Retinal pigment epithelial cell (primary cell): ENCODE measurements at regions not wholly inside any gene's neighbourhood (a gene's known extent, or its start where the extent isn't known, plus 50 kb on each side); places are given as distances from the start of the nearest gene placed in this dataset.
"Not testable (repeated sequence)": the region's sequence is repeated elsewhere in the genome, so short reads cannot be mapped to it uniquely, and the experiment has no call there.

Source experiments
- DNase-seq: peaks from one replicate; pipeline ENCODE4 v3.0.0-alpha.2; 2010; ENCODE audit warnings: low read depth
- H3K4me3 ChIP-seq: 2 replicates; pipeline ENCODE4 v1.5.1; 2011; ENCODE audit warnings: mild to moderate bottlenecking, low read length, control low read depth, moderate library complexity
- CTCF ChIP-seq: conservative IDR thresholded peaks from 2 replicates; pipeline ENCODE4 v1.5.1; 2011; ENCODE audit warnings: low read depth, low read length, control low read depth, inconsistent platforms

DNA sequence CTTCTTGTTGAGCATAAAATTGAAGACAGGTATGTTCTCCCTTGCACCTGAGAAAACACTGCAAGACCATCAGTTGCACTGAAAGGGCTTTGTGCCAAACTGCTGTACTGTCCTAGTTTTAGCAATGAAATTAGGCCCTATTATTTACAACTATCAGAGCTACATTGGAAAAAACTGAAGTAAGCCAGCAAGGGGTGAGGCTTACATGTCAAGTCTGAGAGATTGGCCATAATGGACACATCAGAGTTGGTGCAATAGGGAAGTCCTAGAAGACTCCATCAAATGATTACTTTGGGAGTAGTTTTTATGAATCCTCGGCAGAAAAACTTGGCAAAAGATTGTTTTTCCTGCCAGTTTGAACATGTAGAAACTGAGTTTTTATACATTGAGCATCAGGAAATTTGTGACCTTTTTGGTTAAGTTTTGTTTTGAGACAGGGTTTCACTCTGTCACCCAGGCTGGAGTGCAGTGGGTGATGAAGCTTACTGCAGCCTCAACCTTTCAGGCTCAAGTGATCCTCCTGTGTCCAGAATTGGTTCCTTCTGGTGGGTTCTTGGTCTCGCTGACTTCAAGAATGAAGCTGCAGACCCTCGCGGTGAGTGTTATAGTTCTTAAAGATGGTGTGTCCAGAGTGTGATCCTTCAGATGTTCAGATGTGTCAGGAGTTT is 160.1 kb upstream of the BANK1 start:
- TF ChIP-seq CTCF, result no peak
- no peak for DNase-seq
- H3K4me3 ChIP-seq, result no peak overlapping the region

DNA sequence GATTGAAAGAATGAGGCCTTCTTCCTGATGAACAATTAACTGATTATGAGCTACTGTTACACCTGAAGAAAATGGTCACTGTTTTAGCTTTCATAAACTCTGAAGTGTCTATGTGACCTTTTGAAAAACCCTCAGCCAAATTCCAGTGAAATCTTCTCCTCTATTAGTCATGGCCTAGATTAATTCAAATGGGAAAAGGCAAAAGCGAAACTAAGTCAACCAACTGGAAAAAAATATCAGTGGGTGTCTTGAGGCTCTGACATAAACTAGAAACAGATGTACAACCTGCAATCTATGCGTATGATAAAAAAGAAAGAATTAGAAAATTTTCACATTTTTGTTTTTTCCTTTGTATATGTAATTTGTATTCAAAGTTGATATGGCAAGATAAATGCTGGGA is 169.4 kb upstream of the BANK1 start:
- TF ChIP-seq CTCF, result no peak
- no peak overlapping the region for H3K4me3 ChIP-seq
- no peak for DNase-seq

DNA sequence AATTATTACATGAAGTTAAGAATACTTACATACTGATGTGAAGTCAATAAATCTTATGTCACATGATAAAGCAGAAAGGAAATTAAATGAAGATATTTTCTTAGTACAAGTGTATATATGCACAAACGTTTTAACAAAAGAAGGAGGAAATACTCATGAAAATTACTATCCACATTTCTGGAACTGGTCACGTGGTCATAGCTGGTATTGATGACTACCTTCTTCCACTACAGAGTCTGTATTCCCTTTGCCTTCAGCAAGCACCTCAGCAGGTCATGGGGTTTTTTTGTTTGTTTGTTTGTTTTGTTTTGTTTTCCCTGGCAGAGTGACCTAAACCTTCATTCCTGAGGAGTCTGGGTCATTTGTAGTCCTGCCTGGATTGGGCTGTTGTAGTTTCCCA is 174.9 kb upstream of the BANK1 start:
- no peak for DNase-seq
- H3K4me3 ChIP-seq, result no peak overlapping the region
- TF ChIP-seq CTCF, result no peak

DNA sequence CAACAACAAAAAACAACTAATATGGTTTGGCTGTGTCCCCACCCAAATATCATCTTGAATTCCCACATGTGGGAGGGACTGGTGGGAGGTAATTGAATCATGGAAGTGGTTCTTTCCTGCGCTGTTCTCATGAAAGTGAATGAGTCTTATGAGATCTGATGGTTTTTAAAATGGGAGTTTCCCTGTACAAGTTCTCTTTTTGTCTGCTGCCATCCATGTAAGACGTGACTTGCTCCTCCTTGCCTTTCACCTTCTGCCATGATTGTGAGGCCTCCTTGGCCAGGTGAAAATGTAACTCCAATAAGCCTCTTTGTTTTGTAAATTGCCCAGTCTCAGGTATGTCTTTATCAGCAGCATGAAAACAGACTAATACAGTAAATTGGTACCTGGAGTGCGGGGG is 183.5 kb upstream of the BANK1 start:
- not testable (repeated sequence) for DNase-seq, H3K4me3 ChIP-seq

DNA sequence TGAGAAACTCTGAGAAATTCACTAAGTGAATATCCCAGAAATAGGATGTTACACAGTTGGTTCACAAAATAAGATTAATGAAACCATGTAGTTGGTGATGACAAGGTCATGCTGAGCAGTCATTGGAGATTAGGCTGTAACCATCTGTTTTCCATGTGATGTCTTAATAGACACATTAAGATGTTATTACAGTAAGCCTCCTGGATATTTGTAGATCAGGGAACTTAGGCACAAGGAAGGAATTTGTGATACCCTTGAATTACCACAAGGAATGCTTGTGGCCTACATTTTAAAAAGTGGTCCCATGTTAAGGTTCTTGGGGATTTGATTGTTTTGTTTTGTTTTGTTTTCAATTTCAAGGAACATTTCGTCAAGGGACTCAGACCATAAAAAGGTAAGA is 185.6 kb upstream of the BANK1 start:
- no peak overlapping the region for H3K4me3 ChIP-seq
- TF ChIP-seq CTCF, result no peak
- peak; percentile 58 for DNase-seq

- DNase-seq, result peak; percentile 78
- no peak overlapping the region for H3K4me3 ChIP-seq
- no peak for TF ChIP-seq CTCF
Measured at GRCh38 chr4:101600287-101600686, 190.2 kb upstream of the BANK1 start.

DNA sequence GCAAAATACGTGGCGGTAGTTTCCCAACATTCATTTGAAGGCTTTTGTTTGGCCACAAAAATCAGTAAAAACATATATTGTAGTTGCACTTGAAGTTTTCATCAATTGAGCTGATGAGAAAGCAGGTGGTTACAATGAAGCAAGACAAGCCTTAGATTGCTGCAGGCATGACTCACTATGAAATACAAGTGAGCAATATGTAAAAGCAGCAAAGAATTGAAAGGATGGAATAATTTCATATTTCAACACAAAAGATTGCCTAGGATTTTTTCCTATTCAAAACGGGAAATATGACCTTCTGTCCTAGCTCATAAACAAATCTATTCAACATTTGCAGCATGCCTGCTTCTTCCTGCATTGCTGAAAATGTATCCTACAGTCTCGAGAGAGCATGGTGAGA is 190.9 kb upstream of the BANK1 start:
- TF ChIP-seq CTCF, result no peak
- no peak overlapping the region for H3K4me3 ChIP-seq
- peak; percentile 46 for DNase-seq
